ENCODE measurements at regions not wholly inside any gene's neighbourhood (a gene's known extent, or its start where the extent isn't known, plus 50 kb on each side); places are given as distances from the start of the nearest gene placed in this dataset.

- Histone ChIP-seq H3K27me3 (no peaks in the 10 kb centered on the region), H3K36me3 (replicated peaks in 1 of 2; ENCODE audit: insufficient read depth in 1 of 2, low read depth in 2 of 2) (no peaks in the 10 kb centered on the region), H3K4me1 (no peaks in the 10 kb centered on the region), H3K9me3 (no peaks in the 10 kb centered on the region), H3K4me3 (no peak overlapping the region), H3K27ac (no peak overlapping the region)
- ATAC-seq: no peak
- 83 to 88% methylated on average over 8 to 12 of the region's 12 CpGs for WGBS, 2 donors
- DNase-seq: no peak
- no peak for TF ChIP-seq POLR2A (IDR thresholded peaks at IDR 0.05)
- TF ChIP-seq, protein P1, sequence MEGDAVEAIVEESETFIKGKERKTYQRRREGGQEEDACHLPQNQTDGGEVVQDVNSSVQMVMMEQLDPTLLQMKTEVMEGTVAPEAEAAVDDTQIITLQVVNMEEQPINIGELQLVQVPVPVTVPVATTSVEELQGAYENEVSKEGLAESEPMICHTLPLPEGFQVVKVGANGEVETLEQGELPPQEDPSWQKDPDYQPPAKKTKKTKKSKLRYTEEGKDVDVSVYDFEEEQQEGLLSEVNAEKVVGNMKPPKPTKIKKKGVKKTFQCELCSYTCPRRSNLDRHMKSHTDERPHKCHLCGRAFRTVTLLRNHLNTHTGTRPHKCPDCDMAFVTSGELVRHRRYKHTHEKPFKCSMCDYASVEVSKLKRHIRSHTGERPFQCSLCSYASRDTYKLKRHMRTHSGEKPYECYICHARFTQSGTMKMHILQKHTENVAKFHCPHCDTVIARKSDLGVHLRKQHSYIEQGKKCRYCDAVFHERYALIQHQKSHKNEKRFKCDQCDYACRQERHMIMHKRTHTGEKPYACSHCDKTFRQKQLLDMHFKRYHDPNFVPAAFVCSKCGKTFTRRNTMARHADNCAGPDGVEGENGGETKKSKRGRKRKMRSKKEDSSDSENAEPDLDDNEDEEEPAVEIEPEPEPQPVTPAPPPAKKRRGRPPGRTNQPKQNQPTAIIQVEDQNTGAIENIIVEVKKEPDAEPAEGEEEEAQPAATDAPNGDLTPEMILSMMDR (IDR thresholded peaks at IDR 0.05): no peak
- intact Hi-C loops (cut with DNase I): no loop called here
Measured at GRCh38 chr17:79511471-79511870, 99.4 kb downstream of the RBFOX3 start.

GRCh38 chr17:79510071-79510470, 100.8 kb downstream of the RBFOX3 start:
- Histone ChIP-seq H3K27ac (no peak overlapping the region), H3K4me1 (no peaks in the 10 kb centered on the region), H3K36me3 (replicated peaks in 1 of 2; ENCODE audit: insufficient read depth in 1 of 2, low read depth in 2 of 2) (no peaks in the 10 kb centered on the region), H3K9me3 (no peaks in the 10 kb centered on the region), H3K27me3 (no peaks in the 10 kb centered on the region), H3K4me3 (no peak overlapping the region)
- WGBS, 2 donors: 78 to 80% methylated on average over 15 to 16 of the region's 18 CpGs
- TF ChIP-seq, protein P1 (IDR thresholded peaks at IDR 0.05): no peak
- TF ChIP-seq POLR2A (IDR thresholded peaks at IDR 0.05): no peak
- intact Hi-C loops (cut with DNase I): no loop called here
- ATAC-seq (no peak), DNase-seq (no peak)

DNA sequence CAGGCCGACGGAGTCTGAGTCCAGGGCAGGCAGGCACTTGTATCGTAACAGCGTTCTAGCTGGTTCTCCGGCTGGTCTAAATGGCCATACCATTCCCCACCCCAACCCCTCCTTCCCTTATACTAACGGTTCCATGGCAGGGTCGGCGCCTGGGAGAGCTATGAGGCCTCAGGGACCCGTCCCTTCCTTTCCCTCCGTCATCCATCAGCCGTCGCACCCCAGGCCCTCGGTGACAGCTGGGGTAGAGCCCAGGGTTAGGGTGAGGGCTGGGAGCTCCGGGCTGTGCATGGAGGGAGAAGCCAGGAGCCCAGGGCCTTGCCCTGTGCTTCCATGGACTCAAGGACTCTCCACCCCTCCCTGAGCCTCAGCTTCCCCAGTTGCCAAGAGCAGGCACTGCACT, 101.4 kb downstream of the RBFOX3 start:
- Histone ChIP-seq H3K4me1 (no peaks in the 10 kb centered on the region), H3K4me3 (no peak overlapping the region), H3K27me3 (no peaks in the 10 kb centered on the region), H3K27ac (no peak overlapping the region), H3K9me3 (no peaks in the 10 kb centered on the region), H3K36me3 (replicated peaks in 1 of 2; ENCODE audit: insufficient read depth in 1 of 2, low read depth in 2 of 2) (no peaks in the 10 kb centered on the region)
- no peak for ATAC-seq
- no peak for TF ChIP-seq POLR2A (IDR thresholded peaks at IDR 0.05)
- TF ChIP-seq, protein P1 (IDR thresholded peaks at IDR 0.05): no peak
- DNase-seq: no peak
- intact Hi-C loops (cut with DNase I): no loop called here
- 47 to 62% methylated on average over 12 to 13 of the region's 14 CpGs for WGBS, 2 donors

GRCh38 chr17:79509008-79509407, 101.8 kb downstream of the RBFOX3 start:
- Histone ChIP-seq H3K27me3 (no peaks in the 10 kb centered on the region), H3K4me3 (no peak overlapping the region), H3K27ac (no peak overlapping the region), H3K4me1 (no peaks in the 10 kb centered on the region), H3K36me3 (replicated peaks in 1 of 2; ENCODE audit: insufficient read depth in 1 of 2, low read depth in 2 of 2) (no peaks in the 10 kb centered on the region), H3K9me3 (no peaks in the 10 kb centered on the region)
- ATAC-seq: no peak
- 61% methylated on average over 17 of the region's 18 CpGs; no CpG with 5 or more reads in 1 of the 2 donors for WGBS, 2 donors
- no peak for TF ChIP-seq POLR2A (IDR thresholded peaks at IDR 0.05)
- TF ChIP-seq, protein P1 (IDR thresholded peaks at IDR 0.05): no peak
- intact Hi-C loops (cut with DNase I): no loop called here
- DNase-seq: no peak

GRCh38 chr17:79508291-79508716, 102.5 kb downstream of the RBFOX3 start:
- no peak overlapping the region for H3K4me3 ChIP-seq
- H3K27ac ChIP-seq: no peak overlapping the region
- H3K27me3 ChIP-seq: no peaks in the 10 kb centered on the region
- 43 to 46% methylated on average over 21 to 22 of the region's 22 CpGs for WGBS, 2 donors
- ATAC-seq: no peak
- H3K9me3 ChIP-seq: no peaks in the 10 kb centered on the region
- TF ChIP-seq POLR2A (IDR thresholded peaks at IDR 0.05): no peak
- TF ChIP-seq, protein P1 (IDR thresholded peaks at IDR 0.05): no peak
- H3K36me3 ChIP-seq (replicated peaks in 1 of 2; ENCODE audit: insufficient read depth in 1 of 2, low read depth in 2 of 2): no peaks in the 10 kb centered on the region
- no peaks in the 10 kb centered on the region for H3K4me1 ChIP-seq
- intact Hi-C loops (cut with DNase I): no loop called here
- no peak for DNase-seq

All from body of pancreas (tissue), 4 donors.